HG02610 (cell line): ENCODE measurements at regions not wholly inside any gene's neighbourhood (a gene's known extent, or its start where the extent isn't known, plus 50 kb on each side); places are given as distances from the start of the nearest gene placed in this dataset.

Experiments used
- ATAC-seq: cut with Tn5 transposase; IDR thresholded peaks from one replicate; pipeline ENCODE4 v1.9.1; 2021; ENCODE audit warnings: mild to moderate bottlenecking, moderate library complexity; ENCODE audit not compliant: unreplicated experiment

GRCh38 chr4:184529283-184529682 is 54.9 kb upstream of the IRF2 start:
- no peak for ATAC-seq

- no peak for ATAC-seq
Observed at GRCh38 chr4:184528713-184529112, 54.4 kb upstream of the IRF2 start.

- no peak for ATAC-seq
Observed at GRCh38 chr4:184528051-184528450, 53.7 kb upstream of the IRF2 start.

- ATAC-seq, result no peak
Observed at GRCh38 chr4:184526228-184526627, 51.9 kb upstream of the IRF2 start.
